ENCODE measurements at regions not wholly inside any gene's neighbourhood (a gene's known extent, or its start where the extent isn't known, plus 50 kb on each side); places are given as distances from the start of the nearest gene placed in this dataset.

DNA sequence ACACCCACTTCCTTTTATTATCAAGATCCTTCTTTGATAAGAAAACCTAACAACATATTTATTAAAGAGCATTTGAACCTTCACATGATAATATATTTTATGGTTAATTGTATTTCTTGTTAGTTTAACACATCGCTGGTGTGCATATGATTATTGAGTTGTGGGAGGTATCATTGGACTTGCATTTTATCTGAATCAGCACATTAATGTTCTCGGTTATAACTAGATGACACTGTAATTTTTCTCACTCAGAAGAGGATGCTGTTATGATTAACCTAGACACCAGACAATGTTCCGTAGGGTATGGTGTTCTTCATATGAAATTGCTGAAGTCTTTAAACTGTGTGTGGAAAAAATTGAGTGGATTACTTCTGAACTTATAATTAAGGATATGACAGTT, 1188.3 kb upstream of the EPHA6 start:
- TF ChIP-seq USF2 (IDR thresholded peaks at IDR 0.05; ENCODE audit: low read length) (no peak), ATF2 (IDR thresholded peaks at IDR 0.05; ENCODE audit: low read length) (no peak), CHD7 (IDR thresholded peaks at IDR 0.05; ENCODE audit: insufficient replicate concordance, low read length) (no peak), CHD2 (IDR thresholded peaks at IDR 0.05; ENCODE audit: low read length) (no peak)
- TF ChIP-seq, protein P1, sequence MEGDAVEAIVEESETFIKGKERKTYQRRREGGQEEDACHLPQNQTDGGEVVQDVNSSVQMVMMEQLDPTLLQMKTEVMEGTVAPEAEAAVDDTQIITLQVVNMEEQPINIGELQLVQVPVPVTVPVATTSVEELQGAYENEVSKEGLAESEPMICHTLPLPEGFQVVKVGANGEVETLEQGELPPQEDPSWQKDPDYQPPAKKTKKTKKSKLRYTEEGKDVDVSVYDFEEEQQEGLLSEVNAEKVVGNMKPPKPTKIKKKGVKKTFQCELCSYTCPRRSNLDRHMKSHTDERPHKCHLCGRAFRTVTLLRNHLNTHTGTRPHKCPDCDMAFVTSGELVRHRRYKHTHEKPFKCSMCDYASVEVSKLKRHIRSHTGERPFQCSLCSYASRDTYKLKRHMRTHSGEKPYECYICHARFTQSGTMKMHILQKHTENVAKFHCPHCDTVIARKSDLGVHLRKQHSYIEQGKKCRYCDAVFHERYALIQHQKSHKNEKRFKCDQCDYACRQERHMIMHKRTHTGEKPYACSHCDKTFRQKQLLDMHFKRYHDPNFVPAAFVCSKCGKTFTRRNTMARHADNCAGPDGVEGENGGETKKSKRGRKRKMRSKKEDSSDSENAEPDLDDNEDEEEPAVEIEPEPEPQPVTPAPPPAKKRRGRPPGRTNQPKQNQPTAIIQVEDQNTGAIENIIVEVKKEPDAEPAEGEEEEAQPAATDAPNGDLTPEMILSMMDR (IDR thresholded peaks at IDR 0.05; ENCODE audit: control extremely low read depth in 1 of 3, insufficient read depth in 1 of 3, low read depth in 1 of 3, low read length in 3 of 3) = no peak

All from H1 (cell line).